ENCODE measurements at regions not wholly inside any gene's neighbourhood (a gene's known extent, or its start where the extent isn't known, plus 50 kb on each side); places are given as distances from the start of the nearest gene placed in this dataset.

GRCh38 chr9:4423207-4423610, 67.1 kb upstream of the SLC1A1 start:
- TF ChIP-seq CTCF (conservative IDR thresholded peaks at IDR 0.05; ENCODE audit: low read depth): no peak
- POLR2A ChIA-PET (ENCODE audit: low non-redundant PET): no interaction called here
- CTCF ChIA-PET: no interaction called here
- H3K27ac ChIP-seq: no peak overlapping the region
- DNase-seq (ENCODE audit: low spot score): no peak

- TF ChIP-seq CTCF (conservative IDR thresholded peaks at IDR 0.05; ENCODE audit: low read depth): no peak
- POLR2A ChIA-PET (ENCODE audit: low non-redundant PET): no interaction called here
- H3K27ac ChIP-seq: no peak overlapping the region
Measured at GRCh38 chr9:4422495-4422894, 67.8 kb upstream of the SLC1A1 start.

GRCh38 chr9:4421847-4422246, 68.4 kb upstream of the SLC1A1 start:
- CTCF ChIA-PET: no interaction called here
- TF ChIP-seq CTCF (conservative IDR thresholded peaks at IDR 0.05; ENCODE audit: low read depth): no peak
- no peak overlapping the region for H3K27ac ChIP-seq
- POLR2A ChIA-PET (ENCODE audit: low non-redundant PET): no interaction called here
- DNase-seq (ENCODE audit: low spot score): no peak

More at GRCh38 chr9:4422495-4422894, 67.8 kb upstream of the SLC1A1 start:
- DNase-seq (ENCODE audit: low spot score): no peak
- CTCF ChIA-PET: no interaction called here

- ChIA-PET POLR2A (ENCODE audit: low non-redundant PET) (no interaction called here), CTCF (no interaction called here)
- DNase-seq (ENCODE audit: low spot score): no peak
- H3K27ac ChIP-seq: no peak overlapping the region
- TF ChIP-seq CTCF (conservative IDR thresholded peaks at IDR 0.05; ENCODE audit: low read depth): no peak
Measured at GRCh38 chr9:4420351-4420750, 69.9 kb upstream of the SLC1A1 start.

- CTCF ChIA-PET: no interaction called here
- DNase-seq (ENCODE audit: low spot score): peak; percentile 7
- no peak for TF ChIP-seq CTCF (conservative IDR thresholded peaks at IDR 0.05; ENCODE audit: low read depth)
- POLR2A ChIA-PET (ENCODE audit: low non-redundant PET): no interaction called here
- H3K27ac ChIP-seq: no peak overlapping the region
Measured at GRCh38 chr9:4417578-4418325, 72.5 kb upstream of the SLC1A1 start.

- no peak for TF ChIP-seq CTCF (conservative IDR thresholded peaks at IDR 0.05; ENCODE audit: low read depth)
- ChIA-PET CTCF (no interaction called here), POLR2A (ENCODE audit: low non-redundant PET) (no interaction called here)
- no peak overlapping the region for H3K27ac ChIP-seq
- DNase-seq (ENCODE audit: low spot score): no peak
Measured at GRCh38 chr9:4416467-4416866, 73.8 kb upstream of the SLC1A1 start.

Data from RWPE1 (cell line).